Neural progenitor cell (in vitro differentiated cells): ENCODE measurements at regions not wholly inside any gene's neighbourhood (a gene's known extent, or its start where the extent isn't known, plus 50 kb on each side); places are given as distances from the start of the nearest gene placed in this dataset.

Experiments used
- DNase-seq: peaks from one replicate; pipeline ENCODE4 v3.0.0-alpha.2; 2016; ENCODE audit warnings: low spot score
- H2AFZ ChIP-seq: fragments of 200-600 bp; sonication (generic); replicated peaks from 2 replicates; pipeline ENCODE4 v1.6.1; 2016; ENCODE audit warnings: antibody characterized with exemption
- H3F3A ChIP-seq: fragments of 200-600 bp; sonication (generic); 2 replicates; pipeline ENCODE4 v1.6.1; 2016; ENCODE audit warnings: antibody characterized with exemption, low read depth
- H3K27ac ChIP-seq: fragments of 200-600 bp; sonication (generic); 2 replicates; pipeline ENCODE4 v1.5.1; 2016; ENCODE audit warnings: mild to moderate bottlenecking
- H3K27me3 ChIP-seq: fragments of 200-600 bp; sonication (generic); 2 replicates; pipeline ENCODE4 v1.6.1; 2016; ENCODE audit warnings: mild to moderate bottlenecking, moderate library complexity
- H3K36me3 ChIP-seq: fragments of 200-600 bp; sonication (generic); 2 replicates; pipeline ENCODE4 v1.5.1; 2016
- H3K4me1 ChIP-seq: fragments of 200-600 bp; sonication (generic); 2 replicates; pipeline ENCODE4 v1.6.1; 2016; ENCODE audit warnings: mixed run types
- H3K4me2 ChIP-seq: fragments of 200-600 bp; sonication (generic); 2 replicates; pipeline ENCODE4 v1.6.1; 2016
- H3K4me3 ChIP-seq: fragments of 200-600 bp; sonication (generic); 2 replicates; pipeline ENCODE4 v1.5.1; 2016
- H3K79me2 ChIP-seq: fragments of 200-600 bp; sonication (generic); 2 replicates; pipeline ENCODE4 v1.6.1; 2016; ENCODE audit warnings: low read depth
- H3K9ac ChIP-seq: fragments of 200-600 bp; sonication (generic); 2 replicates; pipeline ENCODE4 v1.6.1; 2016
- H3K9me3 ChIP-seq: fragments of 200-600 bp; sonication (generic); 2 replicates; pipeline ENCODE4 v1.5.1; 2016; ENCODE audit warnings: low read depth
- H4K20me1 ChIP-seq: fragments of 200-600 bp; sonication (generic); 2 replicates; pipeline ENCODE4 v1.6.1; 2016; ENCODE audit warnings: low read depth
- H3K27ac Mint-ChIP-seq: 3 replicates; pipeline ENCODE4 v1.8.0; 2021; ENCODE audit warnings: mixed read lengths
- H3K27me3 Mint-ChIP-seq: 2 replicates; pipeline ENCODE4 v1.8.0; 2022; ENCODE audit warnings: low read depth, mild to moderate bottlenecking, inconsistent platforms, moderate library complexity, mixed read lengths; ENCODE audit not compliant: insufficient read depth
- H3K36me3 Mint-ChIP-seq: 3 replicates; pipeline ENCODE4 v1.8.0; 2021; ENCODE audit warnings: mixed read lengths
- H3K4me1 Mint-ChIP-seq: 3 replicates; pipeline ENCODE4 v1.8.0; 2021; ENCODE audit warnings: mixed read lengths
- H3K4me3 Mint-ChIP-seq: 3 replicates; pipeline ENCODE4 v1.8.0; 2021; ENCODE audit warnings: mild to moderate bottlenecking, moderate library complexity, mixed read lengths
- H3K9me3 Mint-ChIP-seq: 3 replicates; pipeline ENCODE4 v1.8.0; 2020; ENCODE audit warnings: mixed read lengths
- EZH2 ChIP-seq: fragments of 200-600 bp; sonication (generic); IDR thresholded peaks from 2 replicates; pipeline ENCODE4 v1.6.1; 2017; ENCODE audit warnings: antibody characterized with exemption, mild to moderate bottlenecking, moderate library complexity
- EZH2phosphoT487 ChIP-seq: fragments of 200-600 bp; sonication (generic); IDR thresholded peaks from 2 replicates; pipeline ENCODE4 v1.6.1; 2017; ENCODE audit warnings: antibody characterized with exemption
- TF ChIP-seq, protein P1 (sequence below): fragments of 200-600 bp; sonication (generic); IDR thresholded peaks from 2 replicates; pipeline ENCODE4 v1.5.1; 2017; ENCODE audit warnings: antibody characterized with exemption, mild to moderate bottlenecking

DNA sequence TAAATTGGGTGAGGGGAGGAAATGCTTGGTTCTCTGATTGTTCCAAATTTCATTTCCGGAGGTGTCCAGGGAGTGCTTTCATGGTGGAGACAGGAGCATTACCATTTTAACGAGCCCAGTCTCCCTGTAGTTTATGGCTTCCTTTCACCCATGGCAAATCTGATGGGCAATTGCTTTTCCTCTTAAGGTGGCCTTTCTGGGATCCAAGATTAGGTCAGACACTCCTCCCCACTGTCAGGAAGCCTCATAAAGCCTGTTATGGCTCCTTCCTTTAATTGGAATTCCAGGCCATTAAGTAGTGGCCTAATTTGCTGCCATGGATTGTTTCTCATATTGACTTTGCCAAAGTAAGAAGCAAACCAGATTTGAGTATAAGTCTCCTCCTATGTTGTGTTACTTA is 157.8 kb downstream of the PDCD6IP start:
- H3K27ac Mint-ChIP-seq, result no peak overlapping the region

DNA sequence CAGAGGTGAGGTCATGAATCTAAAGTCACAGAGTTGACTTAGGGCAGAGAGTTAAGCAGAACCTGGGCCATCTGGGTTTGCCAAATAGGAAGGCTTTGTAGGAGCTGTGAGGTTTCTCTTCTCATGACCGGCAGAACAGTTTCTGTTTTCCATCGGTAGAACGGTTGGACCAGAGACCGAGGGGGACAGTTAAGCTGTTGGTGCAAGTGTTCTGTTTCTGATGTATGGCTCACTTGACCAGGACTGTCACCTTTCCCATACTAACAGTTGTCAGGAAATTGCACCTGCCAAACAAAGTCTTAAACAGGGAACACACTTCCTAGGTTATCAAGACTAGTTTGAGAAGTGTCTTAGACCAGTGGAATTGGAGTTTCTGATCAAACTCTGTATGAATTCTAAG is 158.3 kb downstream of the PDCD6IP start:
- no peaks in the 10 kb centered on the region for H3K27me3 ChIP-seq
- peaks cover 2% of the 10 kb centered on the region for H3K27me3 Mint-ChIP-seq
- H3K9me3 ChIP-seq, result no peaks in the 10 kb centered on the region
- H2AFZ ChIP-seq, result no peak overlapping the region
- no peaks in the 10 kb centered on the region for H3K79me2 ChIP-seq
- no peaks in the 10 kb centered on the region for H3K9me3 Mint-ChIP-seq
- no peak overlapping the region for H3K9ac ChIP-seq
- TF ChIP-seq, protein P1, sequence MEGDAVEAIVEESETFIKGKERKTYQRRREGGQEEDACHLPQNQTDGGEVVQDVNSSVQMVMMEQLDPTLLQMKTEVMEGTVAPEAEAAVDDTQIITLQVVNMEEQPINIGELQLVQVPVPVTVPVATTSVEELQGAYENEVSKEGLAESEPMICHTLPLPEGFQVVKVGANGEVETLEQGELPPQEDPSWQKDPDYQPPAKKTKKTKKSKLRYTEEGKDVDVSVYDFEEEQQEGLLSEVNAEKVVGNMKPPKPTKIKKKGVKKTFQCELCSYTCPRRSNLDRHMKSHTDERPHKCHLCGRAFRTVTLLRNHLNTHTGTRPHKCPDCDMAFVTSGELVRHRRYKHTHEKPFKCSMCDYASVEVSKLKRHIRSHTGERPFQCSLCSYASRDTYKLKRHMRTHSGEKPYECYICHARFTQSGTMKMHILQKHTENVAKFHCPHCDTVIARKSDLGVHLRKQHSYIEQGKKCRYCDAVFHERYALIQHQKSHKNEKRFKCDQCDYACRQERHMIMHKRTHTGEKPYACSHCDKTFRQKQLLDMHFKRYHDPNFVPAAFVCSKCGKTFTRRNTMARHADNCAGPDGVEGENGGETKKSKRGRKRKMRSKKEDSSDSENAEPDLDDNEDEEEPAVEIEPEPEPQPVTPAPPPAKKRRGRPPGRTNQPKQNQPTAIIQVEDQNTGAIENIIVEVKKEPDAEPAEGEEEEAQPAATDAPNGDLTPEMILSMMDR, result no peak
- TF ChIP-seq EZH2phosphoT487 (no peak), EZH2 (no peak)
- peaks cover 1% of the 10 kb centered on the region for H3K36me3 Mint-ChIP-seq
- H3K4me3 ChIP-seq, result no peak overlapping the region
- H3K4me2 ChIP-seq, result no peak overlapping the region
- DNase-seq, result no peak
- no peak overlapping the region for H3K4me3 Mint-ChIP-seq
- H3K27ac ChIP-seq, result no peak overlapping the region
- peaks cover 6% of the 10 kb centered on the region for H3K4me1 ChIP-seq
- peaks cover 2% of the 10 kb centered on the region for H3K4me1 Mint-ChIP-seq
- no peaks in the 10 kb centered on the region for H4K20me1 ChIP-seq
- H3K36me3 ChIP-seq, result no peaks in the 10 kb centered on the region
- no peaks in the 10 kb centered on the region for H3F3A ChIP-seq
- no peak overlapping the region for H3K27ac Mint-ChIP-seq

More for the DNA sequence above, 157.8 kb downstream of the PDCD6IP start:
- H3F3A ChIP-seq, result no peaks in the 10 kb centered on the region
- no peak overlapping the region for H3K4me3 ChIP-seq
- Mint-ChIP-seq H3K36me3 (no peaks in the 10 kb centered on the region), H3K4me1 (peaks cover 2% of the 10 kb centered on the region), H3K9me3 (no peaks in the 10 kb centered on the region), H3K4me3 (no peak overlapping the region), H3K27me3 (no peaks in the 10 kb centered on the region)
- no peak overlapping the region for H3K9ac ChIP-seq
- H3K27me3 ChIP-seq, result no peaks in the 10 kb centered on the region
- H3K79me2 ChIP-seq, result no peaks in the 10 kb centered on the region
- no peaks in the 10 kb centered on the region for H3K36me3 ChIP-seq
- H2AFZ ChIP-seq, result no peak overlapping the region
- H3K4me1 ChIP-seq, result peaks cover 6% of the 10 kb centered on the region
- H3K9me3 ChIP-seq, result no peaks in the 10 kb centered on the region
- DNase-seq, result no peak
- H4K20me1 ChIP-seq, result no peaks in the 10 kb centered on the region
- TF ChIP-seq, protein P1, result no peak
- H3K27ac ChIP-seq, result no peak overlapping the region
- no peak overlapping the region for H3K4me2 ChIP-seq

DNA sequence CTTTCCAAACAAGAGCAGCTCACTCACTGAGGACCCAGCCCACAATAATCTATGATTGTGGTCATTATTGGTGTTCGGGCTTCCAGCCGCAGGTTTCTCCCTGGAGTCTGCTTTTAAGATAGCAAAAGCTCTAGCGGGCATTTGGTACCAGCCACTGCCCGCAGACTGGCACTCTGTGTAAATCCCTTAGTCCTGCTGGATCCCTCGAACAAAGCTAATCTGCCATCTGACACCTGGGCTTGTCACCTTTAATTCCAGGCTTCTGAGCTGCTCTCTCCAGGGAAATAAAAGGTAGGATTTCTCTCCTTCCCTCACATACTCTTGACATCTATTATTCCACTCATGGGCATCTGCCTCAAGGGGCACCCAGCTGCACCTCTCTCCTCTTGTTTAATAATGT is 158.7 kb downstream of the PDCD6IP start:
- Histone ChIP-seq H3K4me1 (peaks cover 6% of the 10 kb centered on the region), H4K20me1 (no peaks in the 10 kb centered on the region), H3K9me3 (no peaks in the 10 kb centered on the region), H3K9ac (no peak overlapping the region), H3F3A (no peaks in the 10 kb centered on the region), H3K4me3 (no peak overlapping the region), H3K27me3 (no peaks in the 10 kb centered on the region), H2AFZ (no peak overlapping the region), H3K27ac (no peak overlapping the region), H3K4me2 (no peak overlapping the region), H3K36me3 (no peaks in the 10 kb centered on the region), H3K79me2 (no peaks in the 10 kb centered on the region)
- Mint-ChIP-seq H3K36me3 (peaks cover 1% of the 10 kb centered on the region), H3K9me3 (no peaks in the 10 kb centered on the region), H3K4me3 (no peak overlapping the region), H3K27me3 (peaks cover 2% of the 10 kb centered on the region), H3K27ac (no peak overlapping the region), H3K4me1 (peaks cover 2% of the 10 kb centered on the region)
- no peak for TF ChIP-seq EZH2
- no peak for TF ChIP-seq EZH2phosphoT487
- TF ChIP-seq, protein P1, result no peak
- DNase-seq, result no peak

DNA sequence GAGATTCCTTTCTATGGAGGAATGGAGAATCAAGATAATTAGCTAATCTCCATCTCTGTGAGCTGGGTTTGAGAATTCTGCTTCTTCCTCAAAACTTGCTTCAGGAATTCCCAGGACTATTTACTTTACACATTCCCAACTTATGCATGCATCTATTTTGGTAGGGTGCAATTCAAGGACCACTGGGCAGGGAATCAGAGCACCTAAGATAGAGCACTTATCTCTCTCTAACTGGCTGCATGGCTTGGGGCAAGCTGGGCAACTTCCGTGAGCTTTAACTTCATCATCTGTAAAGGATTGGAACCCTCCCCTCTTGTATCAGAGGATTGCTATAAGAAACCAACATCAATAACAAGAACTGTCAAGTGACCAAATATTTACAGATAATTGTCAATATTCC is 160.2 kb downstream of the PDCD6IP start:
- Histone ChIP-seq H4K20me1 (no peaks in the 10 kb centered on the region), H3K4me2 (no peak overlapping the region), H3K79me2 (no peaks in the 10 kb centered on the region), H2AFZ (no peak overlapping the region), H3K4me1 (peaks cover 6% of the 10 kb centered on the region), H3K36me3 (no peaks in the 10 kb centered on the region), H3K4me3 (no peak overlapping the region), H3K9ac (no peak overlapping the region), H3K9me3 (no peaks in the 10 kb centered on the region), H3F3A (no peaks in the 10 kb centered on the region), H3K27ac (no peak overlapping the region), H3K27me3 (no peaks in the 10 kb centered on the region)
- Mint-ChIP-seq H3K27me3 (peaks cover 2% of the 10 kb centered on the region), H3K9me3 (peaks cover 2% of the 10 kb centered on the region), H3K27ac (no peak overlapping the region), H3K36me3 (peaks cover 1% of the 10 kb centered on the region), H3K4me3 (no peak overlapping the region), H3K4me1 (peaks cover 2% of the 10 kb centered on the region)
- TF ChIP-seq, protein P1, result no peak
- TF ChIP-seq EZH2phosphoT487, result no peak
- no peak for TF ChIP-seq EZH2
- no peak for DNase-seq
